Fibroblast of pulmonary artery (primary cell): ENCODE measurements at regions not wholly inside any gene's neighbourhood (a gene's known extent, or its start where the extent isn't known, plus 50 kb on each side); places are given as distances from the start of the nearest gene placed in this dataset.

Source experiments
- DNase-seq: peaks from one replicate; pipeline ENCODE4 v3.0.0-alpha.2; 2010; ENCODE audit warnings: low read depth
- H3K4me3 ChIP-seq: replicated peaks from 2 replicates; pipeline ENCODE4 v1.5.1; 2011; ENCODE audit warnings: low read depth, mild to moderate bottlenecking, control low read depth, low read length, moderate library complexity
- CTCF ChIP-seq: IDR thresholded peaks from 2 replicates; pipeline ENCODE4 v1.5.1; 2011; ENCODE audit warnings: mild to moderate bottlenecking, control low read depth, low read length, inconsistent platforms; ENCODE audit errors: missing control alignments

DNA sequence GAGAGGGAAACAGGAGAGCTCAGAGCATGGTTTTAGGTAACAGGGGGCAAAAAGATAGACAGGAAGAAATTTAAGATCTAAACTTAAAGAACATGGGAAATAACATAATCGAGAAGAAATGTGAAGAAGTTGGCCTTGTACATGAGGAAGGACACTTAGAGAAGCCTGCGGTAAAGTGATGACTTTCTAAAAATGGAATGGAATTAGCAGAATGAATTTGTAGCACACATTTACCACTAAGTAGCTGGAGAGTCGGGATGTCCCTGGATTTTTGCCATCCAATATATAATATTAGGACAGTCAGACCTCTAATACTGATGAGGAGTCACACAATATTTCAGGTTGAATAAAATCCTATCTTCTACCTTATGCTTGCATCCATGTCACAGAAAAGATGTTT lies 77.7 kb upstream of the C1orf87 start:
- H3K4me3 ChIP-seq: no peak overlapping the region
- TF ChIP-seq CTCF: no peak
- DNase-seq: no peak

DNA sequence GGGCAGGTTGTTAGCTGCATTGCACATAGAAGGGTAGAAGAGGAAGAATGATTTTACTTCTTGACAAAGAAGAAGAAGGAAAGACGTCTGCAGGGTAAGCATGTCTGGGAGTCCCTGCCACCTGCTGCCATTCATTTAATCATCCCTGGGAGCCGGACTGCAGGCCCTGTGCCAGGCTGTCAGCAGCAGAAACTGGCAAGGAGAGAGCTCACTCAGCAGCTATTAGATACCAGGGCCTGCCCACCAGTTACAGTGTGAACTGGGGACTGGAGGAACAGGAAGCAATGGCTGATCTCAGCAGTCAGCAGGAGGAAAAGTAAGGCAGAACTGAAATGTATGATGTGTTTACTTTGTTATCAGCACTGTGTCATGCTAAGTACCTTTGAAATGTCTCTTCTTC lies 75.7 kb upstream of the C1orf87 start:
- no peak overlapping the region for H3K4me3 ChIP-seq
- DNase-seq: peak; percentile 4
- TF ChIP-seq CTCF: no peak

DNA sequence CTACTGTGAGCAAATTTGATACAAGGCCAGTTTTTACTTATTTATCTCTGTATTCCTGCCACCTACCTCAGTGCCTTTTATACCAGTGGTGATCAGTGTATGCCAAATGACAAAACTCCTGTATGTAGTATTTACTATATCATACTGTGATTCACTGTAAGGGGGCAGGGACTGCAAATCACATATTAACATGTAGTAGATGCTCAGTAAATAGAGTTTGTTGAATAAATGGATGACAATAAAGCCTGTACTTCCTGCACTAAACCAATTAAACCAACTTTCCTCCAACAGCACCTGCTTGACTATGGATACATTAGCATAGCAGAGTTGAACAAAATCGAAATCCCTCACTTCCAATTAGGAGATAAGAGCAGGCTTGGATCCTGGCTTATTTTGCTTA lies 73.3 kb upstream of the C1orf87 start:
- DNase-seq: no peak
- no peak overlapping the region for H3K4me3 ChIP-seq
- no peak for TF ChIP-seq CTCF

DNA sequence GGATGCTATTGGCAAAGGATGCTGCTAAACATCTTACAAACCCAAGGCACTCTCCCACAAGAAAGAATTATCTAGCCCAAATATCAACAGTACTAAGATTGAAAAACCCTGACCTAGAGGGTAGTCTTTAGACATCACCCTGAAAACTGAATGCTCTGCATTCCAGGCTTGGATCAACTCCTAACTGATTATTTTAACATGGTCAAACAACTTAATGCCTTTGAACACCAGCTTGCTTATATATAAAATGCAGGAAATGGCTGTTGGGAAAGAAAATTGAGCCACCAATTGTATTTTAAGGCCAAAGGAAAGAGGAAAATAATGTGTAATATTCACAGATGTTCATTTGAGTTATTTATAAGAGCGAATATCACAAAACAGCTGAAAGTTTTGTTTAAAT lies 72.2 kb upstream of the C1orf87 start:
- H3K4me3 ChIP-seq: no peak overlapping the region
- no peak for TF ChIP-seq CTCF

GRCh38 chr1:60141743-60142142 lies 68.2 kb upstream of the C1orf87 start:
- TF ChIP-seq CTCF: no peak
- no peak for DNase-seq
- H3K4me3 ChIP-seq: no peak overlapping the region

More for the DNA sequence above, 72.2 kb upstream of the C1orf87 start:
- DNase-seq: no peak

GRCh38 chr1:60141276-60141675 lies 67.7 kb upstream of the C1orf87 start:
- DNase-seq: no peak
- H3K4me3 ChIP-seq: no peak overlapping the region
- no peak for TF ChIP-seq CTCF

GRCh38 chr1:60137406-60137805 lies 63.8 kb upstream of the C1orf87 start:
- TF ChIP-seq CTCF: no peak
- H3K4me3 ChIP-seq: no peak overlapping the region
- no peak for DNase-seq
